B cell (primary cell): ENCODE measurements at regions not wholly inside any gene's neighbourhood (a gene's known extent, or its start where the extent isn't known, plus 50 kb on each side); places are given as distances from the start of the nearest gene placed in this dataset.

ENCODE experiments used
- ATAC-seq: fragments of 200-7000 bp; cut with Tn5 transposase; one replicate; pipeline ENCODE4 v1.10.0; 2021; ENCODE audit warnings: low read depth, mild to moderate bottlenecking, moderate number of reproducible peaks, moderate library complexity
- CTCF ChIA-PET: fragments of 350-600 bp; sonication (Branson Sonifier 250); formaldehyde crosslinking; loops from one replicate; lab custom pipeline; 2021; ENCODE audit warnings: antibody characterized with exemption, inconsistent platforms; lab: Charles Lee
- POLR2A ChIA-PET: fragments of 350-600 bp; sonication (Branson Sonifier 250); formaldehyde crosslinking; loops from one replicate; lab custom pipeline; 2021; ENCODE audit warnings: antibody characterized with exemption; lab: Charles Lee
- DNase-seq: peaks from one replicate; pipeline ENCODE4 v3.0.0; 2013
- H2AFZ ChIP-seq: 2 replicates; pipeline ENCODE4 v1.6.1; 2012; ENCODE audit warnings: mild to moderate bottlenecking, low read depth, low read length; ENCODE audit not compliant: insufficient read depth, poor library complexity, severe bottlenecking
- H3K27ac ChIP-seq, 2 donors: 1 replicate in 1 of 2; 2 replicates in 1 of 2; pipeline ENCODE4 v1.5.1; 2012 to 2013; ENCODE audit warnings: low read length in 2 of 2, mild to moderate bottlenecking in 2 of 2, moderate library complexity in 1 of 2
- H3K27me3 ChIP-seq, 4 experiments: fragments of 200-600 bp in 1 of 4; sonication (generic) in 1 of 4; replicated peaks in 1 of 4; 1 replicate in 2 of 4; 2 replicates in 2 of 4; pipeline versions ENCODE4 v1.6.1 to v1.7.0; 2013 to 2016; ENCODE audit warnings: low read length in 3 of 4, mild to moderate bottlenecking in 2 of 4, mixed read lengths in 1 of 4, moderate library complexity in 1 of 4; ENCODE audit not compliant: insufficient read depth in 4 of 4, control insufficient read depth in 3 of 4; ENCODE audit errors: control extremely low read depth in 1 of 4
- H3K36me3 ChIP-seq, 2 experiments: replicated peaks in 1 of 2; 1 replicate in 1 of 2; 2 replicates in 1 of 2; pipeline versions ENCODE4 v1.6.1 to v1.7.1; 2013; ENCODE audit warnings: low read length in 1 of 2; ENCODE audit not compliant: insufficient read depth in 2 of 2, control insufficient read depth in 1 of 2; ENCODE audit errors: control extremely low read depth in 1 of 2, extremely low read depth in 1 of 2
- H3K4me1 ChIP-seq, 2 donors: fragments of 200-600 bp in 1 of 2; sonication (generic) in 1 of 2; 1 replicate in 1 of 2; 2 replicates in 1 of 2; pipeline versions ENCODE4 v1.5.1 to v1.6.1; 2013 to 2017; ENCODE audit warnings: low read length in 2 of 2; ENCODE audit not compliant: control insufficient read depth in 2 of 2, insufficient read depth in 2 of 2
- H3K4me2 ChIP-seq: replicated peaks from 2 replicates; pipeline ENCODE3; 2012; ENCODE audit warnings: mild to moderate bottlenecking, low read depth, low read length; ENCODE audit not compliant: poor library complexity, severe bottlenecking
- H3K4me3 ChIP-seq, 5 experiments: fragments of 200-600 bp in 1 of 5; sonication (generic) in 1 of 5; 1 replicate in 3 of 5; 2 replicates in 2 of 5; pipeline versions ENCODE4 v1.5.1 to v1.7.0; 2011 to 2016; ENCODE audit warnings: low read length in 4 of 5, mild to moderate bottlenecking in 4 of 5, low read depth in 2 of 5, control low read depth in 1 of 5, moderate library complexity in 1 of 5; ENCODE audit not compliant: insufficient read depth in 1 of 5; ENCODE audit errors: control extremely low read depth in 1 of 5, extremely low read depth in 1 of 5
- H3K79me2 ChIP-seq: fragments of 200-600 bp; sonication (generic); one replicate; pipeline ENCODE4 v1.6.0; 2016; ENCODE audit warnings: low read length; ENCODE audit not compliant: control insufficient read depth, insufficient read depth
- H3K9ac ChIP-seq: fragments of 200-600 bp; sonication (generic); 2 replicates; pipeline ENCODE4 v1.6.1; 2017; ENCODE audit warnings: mild to moderate bottlenecking, low read length, moderate library complexity
- H3K9me3 ChIP-seq, 3 donors: one replicate each; pipeline versions ENCODE4 v1.6.1 to v1.7.1; 2013; ENCODE audit warnings: low read length in 2 of 3; ENCODE audit not compliant: control insufficient read depth in 2 of 3, insufficient read depth in 1 of 3; ENCODE audit errors: control extremely low read depth in 1 of 3
- H4K20me1 ChIP-seq: 2 replicates; pipeline ENCODE4 v1.6.0; 2012; ENCODE audit warnings: mild to moderate bottlenecking, low read length; ENCODE audit not compliant: insufficient read depth, control insufficient read depth, poor library complexity, severe bottlenecking
- H3K27ac Mint-ChIP-seq: one replicate; pipeline ENCODE4 v1.8.0; 2021; ENCODE audit warnings: mixed read lengths
- H3K27me3 Mint-ChIP-seq: one replicate; pipeline ENCODE4 v1.8.0; 2021; ENCODE audit warnings: mixed read lengths
- H3K4me1 Mint-ChIP-seq: one replicate; pipeline ENCODE4 v1.8.0; 2021; ENCODE audit warnings: mixed read lengths
- H3K4me3 Mint-ChIP-seq: one replicate; pipeline ENCODE4 v1.8.0; 2021; ENCODE audit warnings: mixed read lengths
- H3K9me3 Mint-ChIP-seq: one replicate; pipeline ENCODE4 v1.8.0; 2022; ENCODE audit warnings: mixed read lengths; ENCODE audit not compliant: insufficient read depth
- CTCF ChIP-seq: fragments of 200-600 bp; IDR thresholded peaks from one replicate; pipeline ENCODE4 v1.8.0; 2022; ENCODE audit warnings: antibody characterized with exemption, mild to moderate bottlenecking
- EZH2 ChIP-seq: IDR thresholded peaks from 2 replicates; pipeline ENCODE4 v1.6.1; 2012; ENCODE audit warnings: borderline replicate concordance, low read depth, mild to moderate bottlenecking, moderate library complexity, low read length; ENCODE audit not compliant: insufficient read depth, poor library complexity, severe bottlenecking
- WGBS: methylation state at CpG from one replicate; pipeline ENCODE4 v1.1.5; 2013; ENCODE audit warnings: missing lambda C conversion rate; ENCODE audit not compliant: insufficient coverage; 5-methylcytosine and 5-hydroxymethylcytosine counted together
- intact Hi-C: fragments of 100-400 bp; cut with micrococcal nuclease; formaldehyde crosslinking; loops from one replicate; pipeline ENCODE4 v1.10.0; 2022

- intact Hi-C loops = no loop called here
- Histone ChIP-seq H3K4me3 (no peak overlapping the region), H3K4me1 (no peaks in the 10 kb centered on the region), H3K27me3 (no peaks in the 10 kb centered on the region), H3K9me3 (peaks cover 0 to 4% (median 0%) of the 10 kb centered on the region in 3 donors), H4K20me1 (no peaks in the 10 kb centered on the region), H3K79me2 (no peaks in the 10 kb centered on the region), H3K4me2 (no peak overlapping the region), H3K36me3 (no peaks in the 10 kb centered on the region), H3K9ac (no peak overlapping the region), H2AFZ (no peak overlapping the region), H3K27ac (no peak overlapping the region)
- TF ChIP-seq EZH2 = no peak
- TF ChIP-seq CTCF = no peak
- Mint-ChIP-seq H3K4me1 (no peaks in the 10 kb centered on the region), H3K4me3 (no peak overlapping the region), H3K9me3 (peaks cover 5% of the 10 kb centered on the region), H3K27me3 (no peaks in the 10 kb centered on the region), H3K27ac (no peak overlapping the region)
- 100% methylated on average over 1 of the region's 2 CpGs for WGBS
- ATAC-seq = no peak
- no peak for DNase-seq
- POLR2A ChIA-PET = no interaction called here
- CTCF ChIA-PET = no interaction called here
Measured at GRCh38 chr1:239657291-239657690, 270.9 kb downstream of the CHRM3 start.

GRCh38 chr1:239662950-239663349 lies 276.6 kb downstream of the CHRM3 start:
- no peak overlapping the region for H3K4me3 Mint-ChIP-seq
- H3K4me1 ChIP-seq = no peaks in the 10 kb centered on the region
- H3K9me3 ChIP-seq = no peaks in the 10 kb centered on the region
- ChIA-PET CTCF (no interaction called here), POLR2A (no interaction called here)
- H3K27me3 Mint-ChIP-seq = no peaks in the 10 kb centered on the region
- no peak overlapping the region for H3K9ac ChIP-seq
- H3K9me3 Mint-ChIP-seq = peaks cover 5% of the 10 kb centered on the region
- H4K20me1 ChIP-seq = no peaks in the 10 kb centered on the region
- no peaks in the 10 kb centered on the region for H3K27me3 ChIP-seq
- intact Hi-C loops = no loop called here
- H3K27ac ChIP-seq = no peak overlapping the region
- WGBS = 50% methylated on average over 2 of the region's 3 CpGs
- no peak overlapping the region for H3K27ac Mint-ChIP-seq
- H3K4me3 ChIP-seq = no peak overlapping the region
- no peaks in the 10 kb centered on the region for H3K79me2 ChIP-seq
- H2AFZ ChIP-seq = no peak overlapping the region
- no peaks in the 10 kb centered on the region for H3K4me1 Mint-ChIP-seq
- H3K4me2 ChIP-seq = no peak overlapping the region
- H3K36me3 ChIP-seq = no peaks in the 10 kb centered on the region
- TF ChIP-seq EZH2 = no peak
- no peak for TF ChIP-seq CTCF
- DNase-seq (no peak), ATAC-seq (no peak)
